ENCODE measurements at regions not wholly inside any gene's neighbourhood (a gene's known extent, or its start where the extent isn't known, plus 50 kb on each side); places are given as distances from the start of the nearest gene placed in this dataset.
"Not testable (repeated sequence)": the region's sequence is repeated elsewhere in the genome, so short reads cannot be mapped to it uniquely, and the experiment has no call there.

- DNase-seq = no peak
Measured at GRCh38 chr15:59894835-59895234, 109.3 kb upstream of the FOXB1 start.

DNA sequence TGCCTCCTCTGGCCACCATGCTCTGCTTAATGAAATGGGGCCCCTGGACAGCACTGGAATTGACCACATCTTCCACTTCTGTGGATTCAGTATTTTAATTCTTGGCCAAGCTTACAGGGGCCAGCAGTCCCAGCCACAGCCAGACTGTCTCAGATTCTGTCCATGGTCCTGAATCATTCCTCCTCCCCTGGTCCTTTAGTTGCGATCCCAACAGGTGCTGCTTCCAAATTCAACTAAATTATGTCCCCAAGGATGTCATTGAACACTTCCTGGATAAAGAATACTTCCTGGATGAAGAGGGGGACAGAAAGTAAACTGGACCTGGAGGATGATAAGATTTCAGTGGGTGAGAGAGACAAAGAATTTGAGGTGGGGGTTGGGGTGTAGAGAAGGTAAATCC lies 111.1 kb upstream of the FOXB1 start:
- no peak for DNase-seq

DNA sequence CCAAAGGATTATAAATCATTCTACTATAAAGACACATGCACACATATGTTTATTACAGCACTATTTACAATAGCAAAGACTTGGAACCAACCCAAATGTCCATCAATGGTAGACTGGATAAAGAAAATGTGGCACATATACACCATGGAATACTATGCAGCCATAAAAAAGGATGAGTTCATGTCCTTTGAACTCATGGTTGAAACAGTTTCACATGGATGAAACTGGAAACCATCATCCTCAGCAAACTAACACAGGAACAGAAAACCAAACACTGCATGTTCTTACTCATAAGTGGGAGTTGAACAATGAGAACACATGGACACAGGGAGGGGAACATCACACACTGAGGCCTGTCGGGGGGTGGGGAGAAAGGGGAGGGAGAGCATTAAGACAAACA lies 116.2 kb upstream of the FOXB1 start:
- not testable (repeated sequence) for DNase-seq

DNA sequence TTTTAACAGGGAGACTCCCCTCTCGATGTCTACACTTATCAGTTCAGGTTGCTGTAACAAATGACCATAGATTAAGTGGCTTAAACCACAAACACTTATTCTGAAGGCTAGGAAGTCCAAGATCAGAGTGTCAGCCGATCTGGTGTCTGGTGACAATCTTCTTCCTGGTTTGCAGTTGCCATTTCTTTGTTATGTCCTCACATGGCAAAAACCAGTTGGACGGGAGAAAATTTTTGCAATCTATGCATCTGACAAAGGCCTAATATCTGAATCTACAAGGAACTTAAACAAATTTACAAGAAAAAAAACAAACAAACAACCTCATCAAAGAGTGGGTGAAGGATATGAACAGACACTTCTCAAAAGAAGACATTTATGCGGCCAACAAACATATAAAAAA lies 116.9 kb upstream of the FOXB1 start:
- no peak for DNase-seq

DNA sequence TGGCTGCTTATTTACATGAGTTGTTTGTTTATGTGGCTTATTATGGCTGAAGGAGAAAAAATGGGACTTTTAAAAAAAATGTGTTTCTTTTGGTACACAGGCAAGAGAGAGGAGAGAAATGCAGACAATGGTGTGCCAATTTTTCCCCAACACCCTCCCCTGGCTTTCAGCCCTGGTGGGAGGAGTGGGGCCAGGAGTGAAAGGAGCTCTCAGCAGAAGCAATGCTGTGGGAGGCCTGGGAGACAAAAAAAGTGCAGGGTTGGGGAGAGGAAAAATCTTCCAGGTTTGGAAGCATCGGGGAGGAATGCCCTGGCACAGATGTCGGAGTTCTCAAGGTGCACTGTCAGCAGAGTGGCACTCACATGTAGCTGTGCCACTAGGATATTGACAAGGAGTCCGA lies 117.7 kb upstream of the FOXB1 start:
- DNase-seq = no peak

DNA sequence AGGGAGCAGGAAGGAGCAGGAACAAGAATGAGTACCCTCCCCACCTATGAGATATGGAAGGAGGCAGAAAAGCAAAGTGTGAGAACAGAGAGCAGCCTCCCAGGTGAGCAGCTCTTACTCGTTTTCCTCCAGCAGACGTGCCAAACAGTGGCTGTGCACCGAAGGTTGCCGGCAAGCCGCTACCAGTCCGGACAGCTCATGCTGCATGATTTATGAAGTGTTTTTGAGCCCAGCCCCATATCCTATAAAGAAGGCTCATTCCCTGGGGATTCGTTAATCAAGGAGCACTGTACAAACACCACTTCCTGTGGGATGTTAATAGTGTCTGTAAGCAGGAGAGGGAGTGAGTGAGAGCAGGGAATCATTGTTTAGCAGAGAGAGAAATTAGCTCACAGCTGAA lies 118.3 kb upstream of the FOXB1 start:
- peak; percentile 91 to 96 for DNase-seq

- DNase-seq = no peak
Measured at GRCh38 chr15:59879506-59880265, 124.4 kb upstream of the FOXB1 start.

DNA sequence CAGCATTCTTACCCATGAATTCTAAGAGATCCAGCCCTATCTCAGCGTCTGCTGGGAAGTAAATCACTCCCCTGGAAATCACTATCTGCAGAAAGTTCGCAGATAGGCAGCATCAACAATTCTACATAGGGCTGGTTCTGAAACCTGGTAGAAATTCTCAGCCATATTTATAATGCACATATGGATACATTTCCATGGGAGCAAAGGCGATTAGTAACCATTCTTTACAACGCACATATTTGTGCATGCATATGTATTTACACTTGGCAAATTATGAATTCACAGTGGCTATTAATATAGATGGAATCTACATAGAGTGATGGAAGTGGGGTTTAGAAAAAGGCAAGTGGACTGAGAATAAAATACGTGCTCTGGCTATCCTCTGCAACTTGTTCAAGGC lies 128.0 kb upstream of the FOXB1 start:
- no peak for DNase-seq

DNA sequence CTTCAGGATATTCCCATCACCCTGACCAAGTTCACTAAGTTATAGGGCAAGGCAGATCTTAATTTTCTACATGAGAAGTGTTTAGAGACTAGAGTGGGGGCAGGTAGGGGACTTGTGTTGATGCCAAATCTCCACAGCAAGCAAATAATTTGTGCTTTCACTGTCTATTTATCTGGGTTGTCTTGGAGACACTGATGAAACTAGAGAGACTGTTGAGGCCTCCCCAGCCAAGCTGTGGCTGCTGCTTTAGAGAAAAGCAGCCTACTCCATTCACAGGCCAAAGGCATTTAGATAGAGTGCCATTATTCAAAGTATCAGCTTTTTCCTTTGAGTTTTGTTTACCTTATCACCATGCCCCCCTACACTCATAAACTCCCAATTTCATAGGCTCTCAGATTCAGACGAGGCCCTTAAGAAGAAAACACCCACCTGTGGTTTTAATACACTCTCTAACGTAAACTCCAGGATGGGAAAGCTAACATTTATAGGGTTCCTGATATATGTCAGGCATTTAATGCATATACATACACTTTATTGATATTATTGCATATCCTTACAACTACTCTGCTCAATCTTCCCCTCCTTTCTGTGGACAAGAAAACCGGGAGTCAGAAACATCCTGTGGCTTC lies 130.4 kb upstream of the FOXB1 start:
- no peak for DNase-seq

DNA sequence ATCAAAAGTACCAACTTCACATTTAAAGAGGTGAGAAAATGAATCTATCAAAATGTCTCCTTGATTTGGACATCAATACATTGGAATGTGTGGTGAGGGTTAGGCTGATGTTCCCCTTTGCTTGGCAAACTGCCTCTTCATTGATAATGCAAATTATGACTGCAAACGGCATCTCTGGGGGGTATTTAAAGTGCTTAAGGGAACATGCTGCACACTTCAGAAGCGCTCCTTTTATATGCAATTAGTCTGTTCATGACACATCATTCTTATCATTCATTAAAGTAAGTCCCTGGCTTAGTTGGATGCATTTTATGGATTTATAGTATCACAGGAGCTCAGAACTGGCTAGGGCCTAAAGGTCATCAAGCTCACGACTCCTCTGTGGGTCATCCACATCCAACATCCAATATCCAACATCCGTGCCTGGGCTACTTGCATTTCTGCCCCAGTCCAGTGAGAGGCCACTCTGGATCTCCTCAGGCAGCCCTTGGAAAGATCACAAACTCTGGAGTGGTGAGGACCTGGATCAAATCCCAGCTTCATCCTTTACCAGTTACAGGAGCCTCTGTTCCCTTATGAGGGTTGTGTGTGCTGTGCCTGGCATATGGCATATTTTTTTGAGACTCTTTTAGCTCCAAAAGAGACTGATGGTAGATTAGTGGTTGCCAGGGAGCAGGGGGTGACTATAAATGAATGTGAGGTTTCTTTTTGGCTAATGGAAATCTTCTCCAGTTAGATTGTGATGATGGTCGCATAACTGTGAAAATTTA lies 136.8 kb upstream of the FOXB1 start:
- DNase-seq = no peak

DNA sequence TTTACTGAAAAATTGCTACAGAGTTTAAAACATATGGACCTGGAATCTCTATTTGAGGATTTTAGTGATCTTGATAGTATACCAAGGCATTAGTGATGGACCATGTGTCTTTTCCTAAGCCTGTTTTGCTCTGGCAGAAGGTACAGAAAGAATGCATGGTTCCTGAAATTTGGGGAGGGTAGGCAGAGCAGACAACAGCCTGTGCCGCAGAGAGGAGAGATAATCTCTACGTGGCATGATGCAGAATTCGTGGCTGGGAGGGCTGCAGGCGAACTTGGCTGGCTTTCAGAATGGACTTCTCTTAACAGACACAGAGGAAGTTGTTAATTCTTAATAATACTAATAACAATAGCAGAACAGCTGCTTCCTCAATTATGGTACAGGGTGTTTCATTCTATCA lies 137.5 kb upstream of the FOXB1 start:
- no peak for DNase-seq

DNA sequence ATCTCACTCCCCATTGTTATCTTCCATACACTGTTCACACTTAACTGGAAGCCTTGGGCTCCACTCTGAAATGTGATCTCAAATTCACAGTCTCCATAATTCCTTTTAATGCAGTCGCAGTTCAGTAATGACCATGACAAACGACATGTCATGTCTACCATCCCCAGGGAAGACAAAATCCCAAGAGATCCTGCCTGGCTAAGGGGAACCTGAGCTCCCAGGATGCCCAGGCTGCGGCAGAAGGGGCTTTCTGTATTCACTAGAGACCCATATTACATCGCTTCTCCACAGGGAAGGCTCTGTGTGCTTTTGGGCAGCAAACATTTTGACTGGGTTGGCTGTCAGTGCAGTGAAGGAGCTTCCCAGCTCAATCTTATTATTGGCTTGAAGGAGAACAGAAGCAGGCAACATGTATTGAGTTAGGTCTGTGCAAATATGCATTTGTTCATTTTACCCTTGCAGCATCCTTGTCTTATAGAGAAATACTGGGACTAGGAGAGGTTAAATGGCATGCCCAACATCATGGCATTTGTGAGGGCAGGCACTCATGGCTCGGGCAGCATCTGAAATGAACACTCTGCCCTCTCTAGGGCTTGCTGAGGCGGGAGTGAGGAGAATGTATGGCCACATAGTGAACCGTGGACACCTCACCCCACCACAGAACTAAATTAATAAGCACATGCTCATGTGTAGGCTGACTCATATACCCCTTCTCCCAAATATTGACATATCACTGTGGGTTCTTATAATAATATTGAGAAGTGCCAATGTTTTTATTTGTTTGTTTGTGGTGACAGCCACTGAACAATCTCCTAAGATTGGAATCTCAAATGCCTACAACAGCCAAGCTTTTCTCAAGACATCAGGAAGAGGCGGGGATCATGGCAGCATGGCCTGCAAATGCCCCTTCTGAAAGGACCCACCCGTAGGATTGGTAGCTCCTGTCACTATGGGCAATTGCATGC lies 141.6 kb upstream of the FOXB1 start:
- no peak for DNase-seq

GRCh38 chr15:59847968-59848367 lies 156.1 kb upstream of the FOXB1 start:
- DNase-seq = no peak

DNA sequence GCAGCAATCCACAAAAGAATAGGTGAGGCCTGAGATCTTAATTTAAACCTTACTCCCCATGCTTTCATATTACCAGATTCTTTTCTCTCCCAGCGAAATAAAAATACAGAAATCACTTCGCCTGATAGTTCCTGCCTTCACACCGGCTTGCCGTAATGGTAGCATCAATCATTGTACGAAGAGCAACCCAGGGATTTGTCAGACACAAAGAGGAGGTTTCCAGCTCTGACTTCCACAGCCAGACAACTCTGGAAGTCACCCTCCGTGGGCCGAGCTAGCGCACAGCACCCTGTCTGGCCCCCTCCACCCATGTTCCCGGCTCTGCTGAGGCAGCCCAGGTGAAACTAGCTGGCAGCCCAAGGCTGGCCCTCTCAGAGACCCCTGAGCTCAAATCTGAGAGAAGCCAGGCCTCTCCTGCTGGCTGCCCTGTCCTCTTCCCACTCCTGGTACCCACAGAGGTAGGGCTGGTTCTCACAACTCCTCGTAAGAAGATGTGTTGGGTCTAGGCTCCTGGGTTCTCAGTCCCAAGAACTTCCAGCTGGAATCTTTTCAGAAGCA lies 156.9 kb upstream of the BNIP2 start:
- no peak for DNase-seq

GRCh38 chr15:59843609-59844008 lies 154.5 kb upstream of the BNIP2 start:
- no peak for DNase-seq

DNA sequence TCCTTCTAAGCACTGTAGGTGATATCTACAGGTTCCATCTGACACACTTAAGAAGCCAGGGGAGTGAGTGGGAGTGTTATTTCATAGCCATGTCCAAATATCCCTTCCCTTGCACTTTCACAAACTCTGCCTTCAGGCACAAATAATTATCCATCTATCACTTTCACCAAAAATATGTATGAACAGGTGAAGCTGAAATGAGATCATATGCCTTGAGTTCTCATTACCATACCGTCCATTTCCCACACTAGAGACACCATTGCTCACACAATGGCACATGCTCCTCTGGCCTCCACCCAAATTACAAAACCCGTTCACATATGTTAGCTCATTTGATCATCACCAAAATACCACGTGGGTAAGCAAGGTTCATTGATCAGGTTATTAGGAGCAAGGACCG lies 151.9 kb upstream of the BNIP2 start:
- no peak for DNase-seq

DNA sequence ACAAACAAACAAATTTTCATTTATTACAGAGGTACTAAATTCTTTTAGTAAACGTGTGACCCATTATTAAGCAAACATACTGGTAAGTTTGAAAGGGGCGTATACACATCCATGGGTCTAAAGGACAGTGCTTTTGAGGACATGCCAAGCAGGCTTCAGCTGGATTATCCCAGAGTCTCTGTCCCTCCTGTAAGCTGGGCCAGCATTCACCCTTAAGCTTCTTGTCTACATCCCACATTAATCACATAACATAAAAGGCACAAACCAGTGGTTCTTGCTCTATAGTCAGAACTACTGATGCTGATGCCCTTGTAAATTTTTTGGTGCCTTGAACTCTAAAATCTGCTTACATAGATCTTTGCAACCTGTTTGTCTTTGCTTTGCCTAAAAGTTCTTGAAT lies 150.8 kb upstream of the BNIP2 start:
- DNase-seq = no peak

GRCh38 chr15:59838900-59839299 lies 149.8 kb upstream of the BNIP2 start:
- DNase-seq = no peak

GRCh38 chr15:59835776-59836175 lies 146.7 kb upstream of the BNIP2 start:
- no peak for DNase-seq

DNA sequence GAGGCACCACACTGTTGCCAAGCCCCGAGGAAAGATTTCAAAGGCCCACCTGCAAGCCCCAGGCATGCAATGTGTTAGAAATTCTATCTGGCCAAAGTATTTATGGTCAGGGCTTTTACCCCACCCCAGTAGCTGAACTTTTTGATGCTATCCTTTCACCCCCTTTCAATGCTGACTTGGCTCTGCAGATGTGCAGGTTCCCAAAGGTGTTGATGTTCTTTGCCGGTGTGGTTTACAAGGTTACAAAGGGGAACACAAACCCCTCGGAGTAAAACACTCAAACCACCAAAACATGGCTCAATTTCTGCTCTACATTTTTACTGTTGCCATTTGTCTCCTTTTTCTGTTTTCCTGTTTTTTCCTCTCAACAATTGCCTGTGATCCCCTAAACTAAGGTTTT lies 145.4 kb upstream of the BNIP2 start:
- no peak for DNase-seq

- DNase-seq = no peak
Measured at GRCh38 chr15:59833366-59833765, 144.2 kb upstream of the BNIP2 start.

- no peak for DNase-seq
Measured at GRCh38 chr15:59830873-59831272, 141.8 kb upstream of the BNIP2 start.

GRCh38 chr15:59830098-59830497 lies 141.0 kb upstream of the BNIP2 start:
- DNase-seq = no peak

All from NCI-H526 (cell line).